ENCODE measurements at regions not wholly inside any gene's neighbourhood (a gene's known extent, or its start where the extent isn't known, plus 50 kb on each side); places are given as distances from the start of the nearest gene placed in this dataset.

DNA sequence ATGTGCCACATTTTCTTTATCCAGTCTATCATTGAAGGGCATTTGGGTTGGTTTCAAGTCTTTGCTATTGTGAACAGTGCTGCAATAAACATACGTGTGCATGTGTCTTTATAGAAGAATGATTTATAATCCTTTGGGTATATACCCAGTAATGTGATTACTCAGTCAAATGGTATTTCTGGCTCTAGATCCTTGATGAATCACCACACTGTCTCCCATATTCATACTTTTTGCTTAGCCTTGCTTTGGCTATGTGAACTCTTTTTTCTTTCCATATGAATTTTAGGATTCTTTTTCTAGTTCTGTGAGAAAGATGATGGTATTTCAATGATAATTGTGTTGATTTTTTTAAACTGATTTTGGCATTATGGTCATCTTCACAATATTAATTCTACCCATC lies 530.1 kb downstream of the SLC6A15 start:
- peak; percentile 78 for DNase-seq (ENCODE audit: low spot score)

DNA sequence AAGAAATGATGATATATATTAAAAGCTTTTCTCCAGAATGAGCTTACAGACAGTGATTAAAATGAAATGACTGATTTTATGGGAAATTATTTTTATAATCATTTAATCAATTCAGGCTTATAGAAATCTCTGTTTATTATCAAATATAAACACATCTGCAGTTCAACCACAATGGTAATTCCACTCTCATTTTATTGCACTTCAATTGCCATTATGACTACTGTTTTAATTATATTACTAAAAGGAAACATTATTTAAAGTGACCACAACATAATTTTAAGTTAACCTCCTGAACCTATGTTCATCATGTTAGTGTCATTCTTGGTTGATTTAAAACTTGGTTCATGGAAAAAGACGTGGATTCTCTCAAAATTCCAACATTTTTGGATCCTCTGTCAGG lies 536.3 kb downstream of the SLC6A15 start:
- DNase-seq (ENCODE audit: low spot score), result no peak

DNA sequence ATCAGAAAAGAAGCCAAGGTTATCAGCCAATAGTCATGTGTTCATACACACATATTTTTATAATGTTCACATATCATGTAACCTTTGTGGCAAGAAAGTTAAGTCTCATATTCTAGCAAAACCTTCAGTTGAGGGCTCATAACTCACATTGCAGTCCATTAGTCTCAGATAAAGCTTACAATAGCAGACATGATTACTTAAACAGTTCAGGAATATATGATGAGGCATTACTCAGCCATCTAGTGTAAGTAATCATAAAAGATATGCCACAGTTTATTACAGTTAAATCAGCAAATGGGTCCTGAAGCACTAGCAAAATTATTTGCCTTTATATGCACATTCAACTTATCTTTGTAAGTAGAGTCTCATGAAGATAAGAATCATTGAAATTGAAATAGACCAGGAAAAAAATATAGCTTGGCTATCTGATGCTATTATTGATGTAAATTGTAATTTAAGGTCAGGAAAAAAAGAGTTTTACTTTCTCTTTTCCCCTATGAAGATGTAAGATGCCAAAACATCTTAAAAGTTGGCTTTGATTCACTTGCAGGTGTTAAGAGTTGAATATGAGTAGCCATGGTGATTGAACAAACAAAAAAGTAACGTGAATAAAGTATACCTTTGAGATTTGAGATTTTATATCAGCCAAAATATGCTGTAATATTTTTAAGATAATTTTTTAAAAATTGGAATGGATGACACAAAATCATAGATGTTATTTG lies 537.0 kb downstream of the SLC6A15 start:
- DNase-seq (ENCODE audit: low spot score), result no peak

DNA sequence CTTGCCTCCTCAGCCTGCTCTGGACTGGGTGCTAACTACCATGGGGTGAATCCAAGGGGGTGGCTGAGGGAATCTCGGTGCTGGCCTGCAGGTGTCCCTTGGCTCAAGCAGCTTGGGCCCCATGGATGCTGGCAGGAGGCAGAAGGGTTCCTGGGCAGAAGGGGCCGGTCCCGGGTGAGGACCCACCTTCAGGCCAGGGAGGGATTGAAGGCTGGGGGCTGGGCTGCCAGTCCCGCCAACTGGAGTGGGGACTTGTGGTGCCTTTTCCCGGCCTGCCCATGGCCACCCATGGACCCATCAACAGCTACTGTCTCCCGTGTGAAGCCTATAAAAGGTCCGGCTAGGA lies 550.1 kb downstream of the SLC6A15 start:
- DNase-seq (ENCODE audit: low spot score), result no peak

DNA sequence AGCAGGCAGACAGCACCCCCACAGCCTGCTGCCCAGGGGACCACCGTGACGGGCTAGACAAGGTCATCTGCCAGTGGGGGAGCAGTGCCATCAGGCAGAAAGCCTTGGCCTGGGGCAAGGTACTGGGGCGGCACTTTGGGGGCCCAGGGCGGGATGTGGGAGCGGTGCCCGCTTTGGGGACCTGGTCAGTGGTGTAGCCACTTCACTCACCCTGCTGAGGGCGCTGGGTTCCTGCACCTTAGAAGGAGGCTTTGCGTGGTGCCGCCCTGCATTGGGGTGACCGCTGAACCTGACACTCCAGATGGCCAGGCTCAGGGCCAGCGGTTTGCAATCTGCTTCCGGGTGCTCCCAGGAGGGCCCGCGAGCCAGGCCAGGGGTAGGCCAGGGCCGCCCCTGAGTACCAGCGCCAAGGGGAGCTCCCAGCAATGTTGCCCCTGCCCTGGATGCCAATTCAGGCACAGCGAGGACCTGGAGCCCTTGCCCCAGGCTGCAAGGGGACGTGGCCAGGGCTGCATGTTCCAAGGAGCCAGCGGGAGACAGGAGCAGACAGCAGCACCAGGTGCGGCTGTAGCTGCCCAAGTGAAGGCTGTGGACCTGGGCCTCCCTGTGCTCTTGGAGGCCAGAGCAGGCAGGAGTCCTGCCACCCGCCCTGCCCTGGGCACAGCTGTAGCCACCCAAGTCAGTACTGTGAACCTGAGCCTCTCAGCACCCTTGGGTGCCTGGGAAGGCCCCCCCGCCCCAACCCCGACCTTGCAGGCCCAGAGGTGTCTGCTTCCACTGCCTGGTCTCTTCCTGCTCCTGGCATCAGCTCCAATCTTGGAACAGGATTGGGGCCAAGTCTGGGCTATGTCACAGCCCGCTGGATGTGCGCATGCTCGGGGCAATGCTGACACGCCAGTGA lies 550.7 kb downstream of the SLC6A15 start:
- DNase-seq (ENCODE audit: low spot score), result no peak

DNA sequence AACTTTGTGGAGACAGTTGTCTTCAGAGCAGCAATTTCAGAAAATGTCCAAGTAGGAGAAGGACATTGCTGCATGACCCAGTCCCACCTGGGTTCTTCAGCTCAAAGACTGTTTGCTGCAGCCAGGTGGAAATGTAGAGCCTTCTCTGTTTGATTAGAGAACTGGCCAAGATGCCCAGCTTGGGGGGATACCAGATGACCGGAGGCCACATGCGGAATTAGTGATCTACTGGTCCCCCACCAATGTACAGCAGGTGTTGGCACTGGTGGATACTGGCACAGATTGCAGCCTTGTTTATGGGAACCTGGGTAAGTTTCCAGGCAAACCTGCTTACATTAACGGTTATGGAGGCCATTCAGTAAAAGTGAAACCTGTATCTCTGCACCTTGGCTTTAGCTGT lies 555.3 kb downstream of the SLC6A15 start:
- DNase-seq (ENCODE audit: low spot score), result no peak

DNA sequence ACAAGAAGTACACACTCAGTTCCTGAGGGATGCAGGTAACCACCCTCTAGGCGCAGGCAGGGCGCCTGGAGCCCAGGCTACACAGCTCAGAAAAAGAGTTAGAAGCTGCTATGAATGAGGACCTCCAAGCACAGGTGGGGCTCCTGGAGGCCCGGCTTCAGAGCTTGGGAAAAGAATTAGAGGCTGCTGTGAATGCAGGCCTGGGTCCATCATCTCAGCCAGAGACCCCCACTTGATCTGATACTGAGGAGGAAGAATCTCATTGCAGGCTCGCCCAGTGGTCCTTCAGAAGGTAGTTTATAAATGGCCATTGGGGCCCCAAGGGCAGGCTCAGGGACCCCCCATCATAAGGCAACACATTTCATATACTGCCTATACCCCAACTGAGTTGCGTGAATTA lies 556.4 kb downstream of the SLC6A15 start:
- no peak for DNase-seq (ENCODE audit: low spot score)

DNA sequence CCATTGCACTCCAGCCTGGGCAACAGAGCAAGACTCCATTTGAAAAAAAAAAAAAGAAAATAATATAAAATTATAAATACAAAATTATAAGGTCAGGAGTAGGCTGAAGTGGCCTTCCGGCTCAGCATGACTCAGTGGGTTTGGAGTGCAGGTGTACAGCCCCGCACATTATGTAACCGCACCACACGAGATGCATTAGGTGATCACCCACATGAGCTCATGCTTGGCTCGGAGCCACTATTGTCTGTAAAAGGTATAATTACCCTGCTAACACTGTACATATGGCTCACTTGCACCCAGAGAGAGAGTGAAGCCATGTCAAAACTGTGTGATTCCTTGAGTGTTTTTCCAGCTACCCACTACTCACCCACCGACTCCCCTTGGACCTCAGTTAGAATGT lies 557.0 kb downstream of the SLC6A15 start:
- no peak for DNase-seq (ENCODE audit: low spot score)

DNA sequence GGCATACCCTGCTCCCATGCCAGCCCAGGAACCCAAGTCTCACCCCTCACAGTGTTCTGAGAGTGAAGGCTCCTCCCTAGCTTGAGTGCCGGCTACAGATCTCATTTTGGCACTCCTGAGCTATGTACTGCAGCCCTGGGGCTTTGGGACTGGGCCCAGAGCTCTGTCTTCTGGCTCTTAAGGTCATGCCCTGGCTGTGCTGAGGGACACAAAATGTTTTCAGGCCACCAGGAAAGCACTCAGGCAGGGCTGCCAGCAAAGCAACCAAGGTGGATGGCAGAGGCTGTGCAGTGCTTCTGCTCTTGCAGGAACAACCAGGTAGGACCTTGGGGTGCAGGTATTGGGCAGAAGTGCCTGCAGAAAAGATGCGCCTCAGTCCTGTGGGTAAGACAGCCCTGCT lies 564.0 kb downstream of the SLC6A15 start:
- no peak for DNase-seq (ENCODE audit: low spot score)

DNA sequence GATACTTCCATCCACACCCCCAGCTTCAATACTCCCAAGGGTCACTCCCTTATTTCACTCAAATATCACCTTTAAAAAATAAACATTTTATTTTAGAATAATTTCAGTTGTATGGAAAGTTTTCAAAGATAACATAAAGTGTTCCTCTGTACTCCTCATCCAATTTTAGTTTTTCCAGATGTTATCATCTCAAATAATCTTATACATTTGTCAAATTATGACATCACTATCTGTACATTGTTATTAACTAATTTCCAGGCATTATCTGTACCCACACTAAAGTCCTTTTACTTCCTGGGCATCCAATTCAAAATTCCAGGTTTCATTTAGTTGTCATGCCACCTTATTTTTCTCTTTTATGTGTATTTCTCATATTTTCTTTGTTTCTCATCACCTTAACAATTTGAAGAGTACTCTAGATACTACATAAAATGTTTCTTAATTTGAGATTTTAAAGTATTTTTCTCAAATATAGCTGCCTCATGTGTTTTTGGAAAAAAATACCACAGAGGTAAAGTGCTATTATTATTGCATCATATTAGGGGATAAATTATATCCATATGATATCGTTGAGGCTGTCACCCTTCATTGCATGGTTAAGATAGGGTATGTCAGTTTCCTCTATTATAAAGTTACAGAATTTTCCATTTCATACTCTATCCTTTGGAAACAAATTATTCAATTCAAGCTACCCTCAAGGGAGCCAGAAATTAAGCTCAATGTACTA lies 571.0 kb downstream of the SLC6A15 start:
- no peak for DNase-seq (ENCODE audit: low spot score)

DNA sequence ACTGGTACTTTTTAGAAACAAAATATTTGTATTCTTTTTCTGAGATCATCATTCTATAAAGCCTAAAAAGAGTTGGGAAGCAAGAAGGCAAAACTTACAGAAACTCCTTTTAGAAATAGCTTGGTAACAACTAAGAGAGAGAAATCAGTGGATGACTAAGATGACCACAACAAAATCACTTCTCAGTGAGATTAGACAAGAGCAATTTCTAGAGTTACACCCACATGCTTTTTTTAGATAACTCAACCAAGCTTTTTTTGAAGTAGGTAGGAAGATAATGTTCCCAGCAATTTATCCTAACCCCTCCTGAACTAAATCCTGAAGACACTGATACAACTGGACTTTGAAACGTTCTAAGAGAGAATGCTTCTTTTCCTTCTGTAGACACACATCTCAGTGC lies 576.4 kb downstream of the SLC6A15 start:
- peak; percentile 19 for DNase-seq (ENCODE audit: low spot score)

DNA sequence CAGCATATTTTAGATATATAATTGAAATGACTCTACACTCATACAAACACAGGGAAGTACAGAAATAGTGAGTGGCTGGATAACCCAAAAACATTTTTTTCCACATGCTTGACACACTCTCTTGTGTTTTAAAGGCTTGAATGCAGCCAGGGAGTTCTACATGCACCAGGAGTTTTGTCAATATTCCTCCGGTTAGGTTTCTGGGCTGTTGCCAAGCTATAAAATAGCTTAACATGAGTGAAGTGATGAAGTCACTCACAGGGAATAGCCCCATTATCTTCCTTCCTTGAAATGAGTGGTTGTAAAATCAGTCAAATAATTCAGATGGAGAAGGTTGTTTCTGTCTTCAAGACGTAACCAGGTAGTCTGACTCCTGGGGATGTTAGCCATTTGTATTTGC lies 582.7 kb downstream of the SLC6A15 start:
- no peak for DNase-seq (ENCODE audit: low spot score)

DNA sequence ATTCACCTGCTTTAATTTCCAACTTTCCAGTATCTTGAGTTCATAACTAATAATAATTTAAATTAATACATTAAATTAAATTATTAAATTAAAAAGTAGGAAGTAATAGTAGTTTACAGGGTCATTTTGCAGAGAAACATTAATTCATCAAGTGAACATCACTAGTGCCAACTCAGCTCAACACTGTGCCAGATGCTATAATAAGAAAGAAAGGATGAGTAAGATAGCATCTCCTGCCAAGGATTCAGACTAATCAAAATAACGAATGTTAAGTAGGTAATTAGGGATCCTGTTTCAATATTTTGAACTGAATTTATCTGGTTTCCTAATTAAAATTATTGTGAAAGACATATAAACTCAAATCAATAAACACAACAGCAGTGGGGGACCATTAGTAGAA lies 596.7 kb downstream of the SLC6A15 start:
- no peak for DNase-seq (ENCODE audit: low spot score)

DNA sequence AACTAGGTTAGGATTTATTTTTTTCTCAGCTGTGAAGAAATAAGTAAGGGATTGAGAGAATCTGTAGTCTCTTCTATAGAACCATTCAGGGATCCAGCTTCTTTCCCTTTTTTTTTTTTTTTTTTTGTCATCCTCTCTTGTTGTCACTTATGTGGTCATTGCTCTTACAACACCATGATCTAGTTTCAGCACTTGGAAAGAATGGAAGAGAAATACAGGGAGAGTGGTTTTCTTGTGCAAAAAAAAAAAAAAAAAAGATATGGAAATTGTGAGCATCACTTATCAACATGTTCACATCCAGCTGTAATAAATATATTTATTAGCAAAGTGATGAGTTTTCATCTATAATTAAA lies 599.3 kb downstream of the SLC6A15 start:
- DNase-seq (ENCODE audit: low spot score), result no peak

DNA sequence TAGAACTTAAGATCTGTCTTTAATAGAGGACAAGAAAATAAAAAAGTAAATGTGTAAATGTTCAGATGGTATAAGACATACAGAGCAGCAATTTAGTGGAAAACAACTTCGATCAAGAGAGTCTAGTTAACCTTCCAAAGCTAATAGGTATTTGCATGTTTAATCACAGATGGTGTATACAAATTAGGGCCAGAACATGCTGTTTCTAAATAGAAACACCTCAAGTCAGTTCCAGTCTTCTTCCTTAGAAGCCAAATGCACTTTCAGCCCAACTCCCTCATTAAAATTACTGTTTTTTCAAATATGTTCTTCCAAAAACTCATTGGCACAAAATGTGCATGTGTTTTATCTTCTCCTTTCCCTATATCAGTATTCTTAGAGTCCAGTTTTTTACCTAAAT lies 604.4 kb downstream of the SLC6A15 start:
- DNase-seq (ENCODE audit: low spot score), result no peak

DNA sequence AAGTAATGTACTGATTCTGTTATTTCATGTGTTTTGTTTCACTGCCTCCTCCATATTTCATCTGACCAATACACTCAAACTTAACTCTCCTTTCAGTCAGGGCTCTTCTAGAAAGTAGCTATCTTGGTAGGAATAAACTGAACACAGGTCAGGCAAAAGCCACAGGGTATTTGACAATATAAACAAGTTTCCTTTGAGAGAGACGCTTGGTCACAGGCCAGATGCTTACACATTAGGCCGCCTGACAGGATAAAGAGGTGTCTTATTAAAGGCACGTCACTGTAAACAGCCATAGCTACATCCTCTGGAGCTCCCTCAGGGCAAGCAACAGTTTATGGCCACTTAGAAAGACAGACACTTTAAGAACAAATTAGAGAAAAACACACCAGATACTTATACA lies 607.5 kb downstream of the SLC6A15 start:
- DNase-seq (ENCODE audit: low spot score), result peak; percentile 16

DNA sequence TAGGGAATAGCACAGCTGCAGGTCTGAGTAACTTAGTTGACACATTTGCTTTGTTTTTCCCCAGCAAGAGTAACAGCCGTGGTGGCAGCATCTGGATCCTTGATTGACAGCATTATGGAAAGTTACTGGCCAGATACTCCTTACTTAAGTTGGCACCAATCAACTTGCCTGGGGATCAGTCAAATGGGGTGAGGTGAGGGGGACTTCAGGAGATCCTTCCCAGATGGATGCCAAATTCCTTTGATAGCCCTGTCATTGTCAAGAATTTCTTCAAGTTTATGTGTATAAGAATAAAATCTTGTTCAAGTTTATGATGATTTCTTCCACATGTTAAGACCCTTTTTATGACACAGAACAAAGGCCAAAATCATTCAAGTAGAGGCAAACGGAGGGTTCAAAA lies 618.4 kb downstream of the SLC6A15 start:
- no peak for DNase-seq (ENCODE audit: low spot score)

DNA sequence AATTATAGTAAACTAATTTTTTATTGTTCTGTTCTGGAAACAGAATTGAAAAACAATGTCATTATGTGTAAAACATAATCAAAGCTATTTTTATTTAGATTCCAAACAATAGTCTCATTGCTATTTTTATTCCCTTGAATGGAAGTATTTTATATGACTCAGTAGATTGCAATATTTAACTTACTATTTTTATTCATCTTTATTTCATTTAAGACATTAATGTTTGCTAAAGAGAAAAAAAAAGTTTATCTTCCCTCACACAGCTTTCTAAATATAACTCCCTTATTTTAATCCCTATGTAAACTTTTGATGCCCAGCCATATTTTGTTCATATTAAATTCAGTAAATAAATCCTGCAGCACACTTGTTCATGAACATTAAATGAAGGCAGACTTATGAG lies 622.4 kb downstream of the SLC6A15 start:
- no peak for DNase-seq (ENCODE audit: low spot score)

DNA sequence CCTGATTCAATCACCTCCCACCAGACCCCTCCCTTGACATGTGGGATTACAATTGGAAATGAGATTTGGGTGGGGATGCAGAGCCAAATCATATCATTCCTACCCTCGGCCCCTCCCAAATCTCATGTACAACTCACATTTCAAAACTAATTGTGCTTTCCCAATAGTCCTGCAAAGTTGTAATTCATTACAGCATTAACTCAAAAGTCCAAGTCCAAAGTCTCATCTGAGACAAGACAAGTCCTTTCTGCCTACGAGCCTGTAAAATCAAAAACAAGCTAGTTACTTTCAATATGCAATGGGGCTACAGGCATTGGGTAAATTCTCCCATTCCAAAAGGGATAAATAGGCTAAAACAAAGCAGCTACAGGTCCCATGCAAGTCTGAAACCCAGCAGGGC lies 634.6 kb downstream of the SLC6A15 start:
- no peak for DNase-seq (ENCODE audit: low spot score)

DNA sequence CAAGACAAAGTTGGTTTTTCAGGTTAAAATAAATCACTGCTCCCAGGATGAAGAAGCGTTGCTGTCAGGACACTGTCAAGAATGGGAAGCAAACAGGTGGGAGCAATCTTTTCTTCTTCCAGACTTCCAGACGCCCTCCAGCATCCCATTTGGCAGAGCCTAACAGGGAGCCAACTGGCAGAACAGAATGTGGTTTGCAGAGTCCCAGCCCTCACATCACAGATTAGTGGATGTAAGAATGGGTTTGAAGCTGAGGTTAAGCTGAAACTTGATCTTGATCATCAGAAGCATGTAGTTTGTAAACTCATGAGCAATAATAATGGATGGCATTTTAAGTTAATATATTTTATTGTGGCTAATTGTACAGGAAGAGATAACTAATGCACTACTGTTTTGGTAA lies 636.4 kb downstream of the SLC6A15 start:
- DNase-seq (ENCODE audit: low spot score), result no peak

DNA sequence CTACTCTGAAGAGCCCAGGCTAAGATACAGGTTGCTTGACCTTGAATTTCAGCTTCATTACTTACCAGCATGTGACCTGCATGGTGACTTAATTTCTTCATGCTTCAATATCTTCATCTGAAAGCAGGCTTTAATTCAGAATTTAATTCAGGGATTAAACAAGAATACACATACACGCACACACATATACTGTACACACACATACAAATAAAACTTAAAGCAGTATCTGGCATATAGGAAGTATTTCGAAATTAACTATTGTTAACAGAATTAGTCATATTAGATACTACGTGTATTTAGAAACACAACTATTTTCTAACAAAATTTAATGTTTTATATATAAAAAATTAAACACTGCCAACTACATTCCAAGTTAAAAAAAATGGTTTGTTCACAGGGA lies 640.3 kb downstream of the SLC6A15 start:
- DNase-seq (ENCODE audit: low spot score), result no peak

DNA sequence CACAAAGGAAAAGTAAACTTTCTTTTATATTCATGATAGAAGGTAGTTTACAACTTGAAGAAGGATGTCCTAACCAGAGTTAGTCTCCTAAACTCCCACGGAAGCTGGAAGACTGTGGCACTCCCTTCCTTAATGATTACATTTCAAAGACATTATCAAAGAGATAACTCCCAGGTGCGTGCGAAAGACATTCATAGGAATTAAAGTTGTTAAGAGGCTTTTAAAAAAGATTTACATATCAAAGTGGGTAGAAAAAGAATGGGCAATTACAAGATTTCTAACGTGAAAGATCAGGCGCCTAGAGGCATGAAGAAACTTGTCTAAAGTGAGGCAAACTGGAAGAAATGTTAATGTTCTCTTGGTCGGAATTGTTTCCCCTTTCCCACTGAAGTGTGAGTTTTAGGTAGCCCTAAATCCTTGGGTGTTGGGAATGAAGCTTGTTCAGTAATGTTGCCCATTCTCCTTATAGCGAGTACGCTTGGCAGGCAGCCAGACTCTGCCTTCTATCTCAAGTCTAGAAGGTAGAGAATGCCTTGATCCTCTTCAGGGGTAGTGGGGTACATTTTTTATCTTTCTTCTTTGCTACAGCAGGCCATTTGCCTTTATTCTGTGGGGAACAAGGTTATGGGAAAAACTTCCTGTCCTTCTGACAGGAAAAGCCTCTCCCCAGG lies 642.0 kb downstream of the SLC6A15 start:
- DNase-seq (ENCODE audit: low spot score), result no peak

Data from A172 (cell line).